ENCODE measurements at regions not wholly inside any gene's neighbourhood (a gene's known extent, or its start where the extent isn't known, plus 50 kb on each side); places are given as distances from the start of the nearest gene placed in this dataset.

- TF ChIP-seq CTCF (IDR thresholded peaks at IDR 0.05) (no peak), EZH2 (IDR thresholded peaks at IDR 0.05; ENCODE audit: borderline replicate concordance, insufficient read depth, low read depth, low read length, poor library complexity, severe bottlenecking) (no peak)
Measured at GRCh38 chr11:128336203-128336602, 251.2 kb downstream of the ETS1 start.

Measured in B cell (primary cell).